ENCODE measurements at regions not wholly inside any gene's neighbourhood (a gene's known extent, or its start where the extent isn't known, plus 50 kb on each side); places are given as distances from the start of the nearest gene placed in this dataset.

DNA sequence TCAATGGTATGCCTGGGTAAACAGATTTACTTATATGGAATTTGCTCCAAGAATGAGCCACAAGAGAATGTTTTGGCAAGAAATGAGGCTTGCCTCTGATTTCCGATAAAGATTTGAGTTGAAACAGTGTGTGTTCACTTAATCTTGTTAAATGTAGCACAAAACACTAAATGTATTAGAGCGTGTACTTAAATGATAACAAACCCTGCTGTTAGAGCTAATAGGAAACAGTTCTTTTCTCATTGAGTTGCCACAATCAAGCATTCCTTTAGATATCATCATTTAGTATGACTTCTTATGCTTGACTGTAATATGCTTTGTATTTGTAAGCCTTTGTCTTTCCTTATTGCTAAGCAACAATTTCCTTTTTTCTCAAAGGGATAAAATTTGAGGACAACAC, 353.6 kb upstream of the ZNF717 start:
- DNase-seq (ENCODE audit: low spot score) = no peak
- in situ Hi-C loops (cut with HindIII; ENCODE audit: low sequenced_read_pairs) = no loop called here

DNA sequence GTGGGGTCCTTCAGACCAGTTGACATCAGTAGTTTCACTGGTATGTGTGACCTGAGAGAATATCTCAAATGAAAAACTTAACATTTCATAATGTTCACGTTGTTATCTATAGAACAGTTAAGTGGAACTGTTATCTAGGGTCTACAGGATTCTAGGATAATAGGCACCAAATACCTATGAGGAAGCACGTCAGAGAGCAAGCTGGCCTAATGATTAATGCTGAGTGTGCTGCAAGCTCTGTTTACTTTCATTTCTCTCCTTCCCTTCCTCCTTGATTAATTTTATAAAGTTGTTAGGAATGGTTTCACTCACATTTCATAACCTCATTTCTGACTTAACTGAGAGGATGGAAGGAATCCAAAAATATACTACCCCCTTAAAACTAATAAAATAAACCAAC, 362.5 kb upstream of the ZNF717 start:
- no peak for DNase-seq (ENCODE audit: low spot score)
- in situ Hi-C loops (cut with HindIII; ENCODE audit: low sequenced_read_pairs) = no loop called here

GRCh38 chr3:76152028-76152427, 366.7 kb upstream of the ZNF717 start:
- in situ Hi-C loops (cut with HindIII; ENCODE audit: low sequenced_read_pairs) = no loop called here
- DNase-seq (ENCODE audit: low spot score) = no peak

DNA sequence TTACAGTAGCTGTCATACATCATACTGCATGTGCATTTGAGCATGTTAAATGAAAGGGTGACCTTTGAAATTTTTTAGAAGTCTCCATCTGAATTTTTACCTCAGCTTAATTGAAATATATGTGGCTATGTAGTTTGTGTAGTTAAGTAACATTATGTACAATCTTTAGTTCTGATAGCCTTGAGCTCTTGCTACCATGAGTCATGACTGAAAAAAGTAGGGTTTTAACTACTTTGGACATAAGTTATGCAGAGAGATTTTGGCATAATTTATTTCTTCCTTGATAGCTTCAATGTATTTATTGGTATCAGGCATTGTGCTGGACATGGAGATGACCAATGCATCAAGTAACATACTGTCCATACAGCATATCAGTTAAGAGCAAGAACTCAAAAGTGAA, 376.5 kb upstream of the ZNF717 start:
- in situ Hi-C loops (cut with HindIII; ENCODE audit: low sequenced_read_pairs) = no loop called here
- DNase-seq (ENCODE audit: low spot score) = no peak

GRCh38 chr3:76171647-76172046, 386.3 kb upstream of the ZNF717 start:
- in situ Hi-C loops (cut with HindIII; ENCODE audit: low sequenced_read_pairs) = no loop called here
- DNase-seq (ENCODE audit: low spot score) = no peak

- DNase-seq (ENCODE audit: low spot score) = no peak
- in situ Hi-C loops (cut with HindIII; ENCODE audit: low sequenced_read_pairs) = no loop called here
Observed at GRCh38 chr3:76177610-76178009, 392.3 kb upstream of the ZNF717 start.

DNA sequence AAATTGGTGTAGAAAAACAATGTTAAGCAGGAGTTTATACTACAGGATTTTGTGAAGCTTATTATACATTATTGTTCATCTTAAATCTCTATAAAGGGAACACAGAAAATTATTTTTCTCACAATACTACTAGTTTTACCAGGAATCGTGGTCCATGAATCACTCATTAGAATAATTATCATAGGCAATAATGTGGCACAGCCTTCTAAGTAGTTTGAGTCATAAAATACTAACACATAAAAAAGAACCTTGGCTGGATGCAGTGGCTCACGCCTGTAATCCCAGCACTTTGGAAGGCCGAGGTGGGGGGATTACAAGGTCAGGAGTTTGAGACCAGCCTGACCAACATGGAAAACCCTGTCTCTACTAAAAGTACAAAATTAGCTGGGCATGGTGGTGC, 393.1 kb upstream of the ZNF717 start:
- DNase-seq (ENCODE audit: low spot score) = no peak
- in situ Hi-C loops (cut with HindIII; ENCODE audit: low sequenced_read_pairs) = no loop called here

- in situ Hi-C loops (cut with HindIII; ENCODE audit: low sequenced_read_pairs) = no loop called here
- DNase-seq (ENCODE audit: low spot score) = no peak
Observed at GRCh38 chr3:76181213-76181612, 395.9 kb upstream of the ZNF717 start.

GRCh38 chr3:76198086-76198485, 412.7 kb upstream of the ZNF717 start:
- in situ Hi-C loops (cut with HindIII; ENCODE audit: low sequenced_read_pairs) = no loop called here
- DNase-seq (ENCODE audit: low spot score) = no peak

DNA sequence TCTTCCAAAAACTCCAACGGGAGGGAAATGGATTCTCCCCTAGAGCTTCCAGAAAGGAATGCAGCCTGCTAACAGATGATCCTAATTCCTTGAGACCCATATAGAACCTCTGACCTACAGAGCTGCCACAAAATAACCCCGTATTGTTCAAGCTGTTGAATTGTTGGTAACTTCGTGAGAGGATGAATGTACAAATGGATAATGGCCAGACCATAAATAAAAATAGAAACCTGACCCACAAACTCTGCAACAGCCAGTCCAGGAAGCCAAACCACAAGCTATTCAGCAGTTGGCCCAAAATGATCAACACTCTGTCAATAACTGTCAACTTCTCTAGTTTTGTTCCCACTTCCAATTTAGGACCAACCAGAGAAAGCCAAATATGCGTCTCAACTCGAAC, 414.0 kb upstream of the ZNF717 start:
- no peak for DNase-seq (ENCODE audit: low spot score)
- in situ Hi-C loops (cut with HindIII; ENCODE audit: low sequenced_read_pairs) = no loop called here

- no peak for DNase-seq (ENCODE audit: low spot score)
- in situ Hi-C loops (cut with HindIII; ENCODE audit: low sequenced_read_pairs) = no loop called here
Observed at GRCh38 chr3:76203578-76203977, 418.2 kb upstream of the ZNF717 start.

DNA sequence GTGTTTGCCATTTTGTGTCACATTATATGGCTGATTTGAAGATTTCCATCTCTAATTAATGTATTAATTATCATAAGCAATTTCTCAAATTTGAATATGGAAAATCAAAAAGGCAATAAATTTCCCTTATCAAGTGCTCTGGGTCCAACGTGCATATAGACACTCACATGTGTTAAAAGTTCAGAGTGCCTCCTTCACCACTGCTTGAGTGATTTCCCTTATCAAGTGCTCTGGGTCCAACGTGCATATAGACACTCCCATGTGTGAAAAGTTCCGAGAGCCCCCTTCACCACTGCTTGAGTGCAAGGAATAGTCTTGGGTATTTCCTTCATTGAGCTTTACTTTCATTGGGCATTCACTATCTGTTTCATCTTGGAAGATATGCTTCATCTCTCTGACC, 421.0 kb upstream of the ZNF717 start:
- in situ Hi-C loops (cut with HindIII; ENCODE audit: low sequenced_read_pairs) = no loop called here
- DNase-seq (ENCODE audit: low spot score) = no peak

DNA sequence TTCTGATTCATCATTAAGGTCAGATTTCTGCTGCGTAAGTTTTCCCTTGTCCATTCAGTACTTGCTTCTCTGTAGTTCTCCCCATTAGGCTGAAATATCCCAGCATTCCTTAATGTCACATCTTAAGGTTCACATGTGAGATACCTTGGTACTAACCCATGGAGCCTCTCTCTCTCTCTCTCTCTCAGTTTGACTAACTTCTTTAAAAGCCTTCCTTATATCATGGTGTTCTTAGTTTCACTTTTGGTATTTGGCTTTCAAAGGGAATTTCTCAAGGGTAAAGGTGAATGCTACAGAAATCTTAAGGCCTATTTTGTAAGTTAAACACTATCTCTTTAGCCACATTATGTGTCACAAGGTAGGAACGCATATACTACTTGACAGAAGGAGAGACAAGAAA, 427.3 kb upstream of the ZNF717 start:
- in situ Hi-C loops (cut with HindIII; ENCODE audit: low sequenced_read_pairs) = no loop called here
- DNase-seq (ENCODE audit: low spot score) = no peak

- DNase-seq (ENCODE audit: low spot score) = no peak
- in situ Hi-C loops (cut with HindIII; ENCODE audit: low sequenced_read_pairs) = no loop called here
Observed at GRCh38 chr3:76222201-76222600, 436.9 kb upstream of the ZNF717 start.

GRCh38 chr3:76231258-76231657, 445.9 kb upstream of the ZNF717 start:
- in situ Hi-C loops (cut with HindIII; ENCODE audit: low sequenced_read_pairs) = no loop called here

DNA sequence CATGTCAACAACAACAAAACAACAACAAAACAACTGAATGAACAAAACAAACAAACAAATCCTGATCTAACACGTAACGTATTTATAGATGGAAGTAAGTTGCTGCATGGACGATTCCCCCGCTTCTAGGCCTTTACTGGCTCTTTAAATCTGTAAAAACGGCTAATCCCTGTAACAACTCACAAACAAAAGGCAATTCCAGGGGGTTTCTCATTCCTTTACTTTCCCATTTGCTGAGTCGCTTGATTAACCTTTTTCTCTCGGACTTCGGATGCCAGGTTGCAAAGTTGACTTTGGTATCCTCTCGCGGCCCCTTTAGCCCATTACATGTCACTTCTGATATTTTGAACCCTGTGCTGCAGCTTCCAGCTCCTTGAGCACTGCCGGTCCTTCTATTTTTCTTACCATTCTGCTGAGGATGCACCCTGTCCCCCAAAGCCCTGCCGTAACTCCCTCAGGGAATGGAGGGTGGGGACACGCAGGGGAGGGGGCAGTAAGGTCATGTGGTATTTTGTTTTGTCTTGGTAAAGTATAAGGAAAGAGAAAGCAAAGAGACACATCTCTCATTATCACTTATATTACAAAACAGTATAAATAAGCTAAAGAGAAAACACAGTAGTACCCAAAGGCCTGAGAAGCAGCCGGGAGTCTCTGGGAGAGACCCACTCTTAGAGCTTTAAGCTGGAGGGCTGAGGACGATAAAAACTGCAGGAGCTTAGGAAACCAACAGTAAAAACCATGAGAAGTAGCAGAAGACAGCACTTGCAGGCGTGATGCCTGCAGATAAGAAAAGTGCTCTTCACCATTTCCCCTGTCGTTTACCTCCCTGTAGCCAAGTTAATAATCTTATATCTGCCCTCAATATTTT, 457.8 kb upstream of the ZNF717 start:
- no peak for DNase-seq (ENCODE audit: low spot score)

More at GRCh38 chr3:76231258-76231657, 445.9 kb upstream of the ZNF717 start:
- DNase-seq (ENCODE audit: low spot score) = no peak

GRCh38 chr3:76245073-76245472, 459.7 kb upstream of the ZNF717 start:
- in situ Hi-C loops (cut with HindIII; ENCODE audit: low sequenced_read_pairs) = no loop called here

More for the DNA sequence above, 457.8 kb upstream of the ZNF717 start:
- in situ Hi-C loops (cut with HindIII; ENCODE audit: low sequenced_read_pairs) = no loop called here

DNA sequence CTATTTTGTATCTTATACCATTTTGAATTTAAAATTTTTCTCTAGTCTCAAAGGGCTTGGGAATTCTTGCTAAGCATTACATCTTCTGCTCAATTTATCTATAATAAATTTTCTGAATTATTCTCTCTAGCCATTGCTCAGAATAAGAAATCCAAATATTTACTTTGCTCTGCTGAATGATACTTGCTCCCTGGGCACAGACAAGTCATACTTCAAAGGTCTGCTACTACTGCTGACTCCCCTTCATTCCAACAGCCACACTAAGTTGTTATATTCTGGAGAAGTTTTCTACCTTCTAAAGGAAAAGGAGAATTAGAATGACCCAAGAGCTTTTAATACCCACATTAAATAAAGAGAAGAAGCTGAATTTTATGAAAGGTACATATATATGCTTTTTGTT, 460.3 kb upstream of the ZNF717 start:
- in situ Hi-C loops (cut with HindIII; ENCODE audit: low sequenced_read_pairs) = no loop called here
- DNase-seq (ENCODE audit: low spot score) = no peak

More at GRCh38 chr3:76245073-76245472, 459.7 kb upstream of the ZNF717 start:
- no peak for DNase-seq (ENCODE audit: low spot score)

GRCh38 chr3:76264496-76264895, 479.1 kb upstream of the ZNF717 start:
- DNase-seq (ENCODE audit: low spot score) = no peak
- in situ Hi-C loops (cut with HindIII; ENCODE audit: low sequenced_read_pairs) = no loop called here

- no peak for DNase-seq (ENCODE audit: low spot score)
- in situ Hi-C loops (cut with HindIII; ENCODE audit: low sequenced_read_pairs) = no loop called here
Observed at GRCh38 chr3:76264911-76265310, 479.6 kb upstream of the ZNF717 start.

- DNase-seq (ENCODE audit: low spot score) = no peak
- in situ Hi-C loops (cut with HindIII; ENCODE audit: low sequenced_read_pairs) = no loop called here
Observed at GRCh38 chr3:76266511-76266910, 481.2 kb upstream of the ZNF717 start.
